ENCODE measurements at regions not wholly inside any gene's neighbourhood (a gene's known extent, or its start where the extent isn't known, plus 50 kb on each side); places are given as distances from the start of the nearest gene placed in this dataset.

GRCh38 chr14:39847852-39848251, 415.6 kb upstream of the FBXO33 start:
- intact Hi-C loops (cut with DNase I) = no loop called here
- Histone ChIP-seq H3K4me3 (no peak overlapping the region), H3K27ac (no peak overlapping the region), H3K4me1 (no peaks in the 10 kb centered on the region), H3K36me3 (no peaks in the 10 kb centered on the region), H3K9me3 (no peaks in the 10 kb centered on the region), H3K27me3 (no peaks in the 10 kb centered on the region)
- no peak for TF ChIP-seq POLR2AphosphoS5 (IDR thresholded peaks at IDR 0.05)
- TF ChIP-seq POLR2A (IDR thresholded peaks at IDR 0.05) = no peak
- no peak for TF ChIP-seq EP300 (IDR thresholded peaks at IDR 0.05)
- no peak for TF ChIP-seq CTCF (IDR thresholded peaks at IDR 0.05)
- 84 to 90% methylated on average over 5 of the region's 5 CpGs for WGBS, 2 donors
- no peak for DNase-seq

GRCh38 chr14:39847194-39847593, 415.0 kb upstream of the FBXO33 start:
- TF ChIP-seq CTCF (IDR thresholded peaks at IDR 0.05) = no peak
- TF ChIP-seq POLR2AphosphoS5 (IDR thresholded peaks at IDR 0.05) = no peak
- no peaks in the 10 kb centered on the region for H3K4me1 ChIP-seq
- no peak for DNase-seq
- H3K9me3 ChIP-seq = no peaks in the 10 kb centered on the region
- H3K27ac ChIP-seq = no peak overlapping the region
- H3K36me3 ChIP-seq = no peaks in the 10 kb centered on the region
- H3K4me3 ChIP-seq = no peak overlapping the region
- intact Hi-C loops (cut with DNase I) = no loop called here
- no peaks in the 10 kb centered on the region for H3K27me3 ChIP-seq

GRCh38 chr14:39843881-39844280, 411.6 kb upstream of the FBXO33 start:
- H3K9me3 ChIP-seq = no peaks in the 10 kb centered on the region
- no peaks in the 10 kb centered on the region for H3K4me1 ChIP-seq
- H3K27ac ChIP-seq = no peak overlapping the region
- no peak for DNase-seq
- H3K36me3 ChIP-seq = no peaks in the 10 kb centered on the region
- H3K4me3 ChIP-seq = no peak overlapping the region
- H3K27me3 ChIP-seq = no peaks in the 10 kb centered on the region
- intact Hi-C loops (cut with DNase I) = no loop called here
- 58 to 67% methylated on average over 5 of the region's 5 CpGs for WGBS, 2 donors
- TF ChIP-seq CTCF (IDR thresholded peaks at IDR 0.05) (no peak), POLR2A (IDR thresholded peaks at IDR 0.05) (no peak), EP300 (IDR thresholded peaks at IDR 0.05) (no peak), POLR2AphosphoS5 (IDR thresholded peaks at IDR 0.05) (no peak)

GRCh38 chr14:39841088-39841487, 408.9 kb upstream of the FBXO33 start:
- DNase-seq = no peak
- no peaks in the 10 kb centered on the region for H3K4me1 ChIP-seq
- no peak overlapping the region for H3K4me3 ChIP-seq
- H3K36me3 ChIP-seq = no peaks in the 10 kb centered on the region
- no peak for TF ChIP-seq POLR2AphosphoS5 (IDR thresholded peaks at IDR 0.05)
- no peak for TF ChIP-seq CTCF (IDR thresholded peaks at IDR 0.05)
- TF ChIP-seq POLR2A (IDR thresholded peaks at IDR 0.05) = no peak
- no peak for TF ChIP-seq EP300 (IDR thresholded peaks at IDR 0.05)
- no peak overlapping the region for H3K27ac ChIP-seq
- intact Hi-C loops (cut with DNase I) = no loop called here
- H3K27me3 ChIP-seq = no peaks in the 10 kb centered on the region
- no peaks in the 10 kb centered on the region for H3K9me3 ChIP-seq

- no peaks in the 10 kb centered on the region for H3K9me3 ChIP-seq
These were observed 395.8 kb upstream of the FBXO33 start for GRCh38 chr14:39827901-39828655.

More at GRCh38 chr14:39827901-39828655, 395.8 kb upstream of the FBXO33 start:
- no peak overlapping the region for H3K4me3 ChIP-seq
- no peaks in the 10 kb centered on the region for H3K27me3 ChIP-seq
- H3K4me1 ChIP-seq = no peaks in the 10 kb centered on the region
- WGBS, 2 donors = 60 to 79% methylated on average over 2 of the region's 2 CpGs
- no peak for DNase-seq
- no peaks in the 10 kb centered on the region for H3K36me3 ChIP-seq
- no peak for TF ChIP-seq EP300 (IDR thresholded peaks at IDR 0.05)
- intact Hi-C loops (cut with DNase I) = no loop called here
- no peak overlapping the region for H3K27ac ChIP-seq
